HEK293 (cell line): ENCODE measurements at regions not wholly inside any gene's neighbourhood (a gene's known extent, or its start where the extent isn't known, plus 50 kb on each side); places are given as distances from the start of the nearest gene placed in this dataset.

Experiments used
- SCRT2 ChIP-seq: fragments of 450-650 bp; formaldehyde crosslinking; IDR thresholded peaks from 2 replicates; pipeline ENCODE4 v1.5.1; 2016; ENCODE audit warnings: missing biosample characterization, missing genetic modification characterization
- TF ChIP-seq, protein P1 (sequence below): fragments of 450-650 bp; formaldehyde crosslinking; IDR thresholded peaks from 2 replicates; pipeline ENCODE4 v1.5.1; 2016; ENCODE audit warnings: missing biosample characterization, missing genetic modification characterization
- TF ChIP-seq, protein P2 (sequence below): fragments of 450-650 bp; formaldehyde crosslinking; IDR thresholded peaks from 2 replicates; pipeline ENCODE4 v1.5.1; 2016; ENCODE audit warnings: missing biosample characterization, missing genetic modification characterization
- TF ChIP-seq, protein P3 (sequence below): fragments of 450-650 bp; formaldehyde crosslinking; conservative IDR thresholded peaks from 2 replicates; pipeline ENCODE4 v1.5.1; 2016; ENCODE audit warnings: low read depth, missing biosample characterization, missing genetic modification characterization

GRCh38 chr6:138000941-138001340 lies 106.3 kb downstream of the PERP start:
- TF ChIP-seq, protein P1, sequence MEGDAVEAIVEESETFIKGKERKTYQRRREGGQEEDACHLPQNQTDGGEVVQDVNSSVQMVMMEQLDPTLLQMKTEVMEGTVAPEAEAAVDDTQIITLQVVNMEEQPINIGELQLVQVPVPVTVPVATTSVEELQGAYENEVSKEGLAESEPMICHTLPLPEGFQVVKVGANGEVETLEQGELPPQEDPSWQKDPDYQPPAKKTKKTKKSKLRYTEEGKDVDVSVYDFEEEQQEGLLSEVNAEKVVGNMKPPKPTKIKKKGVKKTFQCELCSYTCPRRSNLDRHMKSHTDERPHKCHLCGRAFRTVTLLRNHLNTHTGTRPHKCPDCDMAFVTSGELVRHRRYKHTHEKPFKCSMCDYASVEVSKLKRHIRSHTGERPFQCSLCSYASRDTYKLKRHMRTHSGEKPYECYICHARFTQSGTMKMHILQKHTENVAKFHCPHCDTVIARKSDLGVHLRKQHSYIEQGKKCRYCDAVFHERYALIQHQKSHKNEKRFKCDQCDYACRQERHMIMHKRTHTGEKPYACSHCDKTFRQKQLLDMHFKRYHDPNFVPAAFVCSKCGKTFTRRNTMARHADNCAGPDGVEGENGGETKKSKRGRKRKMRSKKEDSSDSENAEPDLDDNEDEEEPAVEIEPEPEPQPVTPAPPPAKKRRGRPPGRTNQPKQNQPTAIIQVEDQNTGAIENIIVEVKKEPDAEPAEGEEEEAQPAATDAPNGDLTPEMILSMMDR (tag by site-specific recombination), result no peak
- TF ChIP-seq, protein P2, sequence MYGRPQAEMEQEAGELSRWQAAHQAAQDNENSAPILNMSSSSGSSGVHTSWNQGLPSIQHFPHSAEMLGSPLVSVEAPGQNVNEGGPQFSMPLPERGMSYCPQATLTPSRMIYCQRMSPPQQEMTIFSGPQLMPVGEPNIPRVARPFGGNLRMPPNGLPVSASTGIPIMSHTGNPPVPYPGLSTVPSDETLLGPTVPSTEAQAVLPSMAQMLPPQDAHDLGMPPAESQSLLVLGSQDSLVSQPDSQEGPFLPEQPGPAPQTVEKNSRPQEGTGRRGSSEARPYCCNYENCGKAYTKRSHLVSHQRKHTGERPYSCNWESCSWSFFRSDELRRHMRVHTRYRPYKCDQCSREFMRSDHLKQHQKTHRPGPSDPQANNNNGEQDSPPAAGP (tag by site-specific recombination), result no peak
- TF ChIP-seq, protein P3, sequence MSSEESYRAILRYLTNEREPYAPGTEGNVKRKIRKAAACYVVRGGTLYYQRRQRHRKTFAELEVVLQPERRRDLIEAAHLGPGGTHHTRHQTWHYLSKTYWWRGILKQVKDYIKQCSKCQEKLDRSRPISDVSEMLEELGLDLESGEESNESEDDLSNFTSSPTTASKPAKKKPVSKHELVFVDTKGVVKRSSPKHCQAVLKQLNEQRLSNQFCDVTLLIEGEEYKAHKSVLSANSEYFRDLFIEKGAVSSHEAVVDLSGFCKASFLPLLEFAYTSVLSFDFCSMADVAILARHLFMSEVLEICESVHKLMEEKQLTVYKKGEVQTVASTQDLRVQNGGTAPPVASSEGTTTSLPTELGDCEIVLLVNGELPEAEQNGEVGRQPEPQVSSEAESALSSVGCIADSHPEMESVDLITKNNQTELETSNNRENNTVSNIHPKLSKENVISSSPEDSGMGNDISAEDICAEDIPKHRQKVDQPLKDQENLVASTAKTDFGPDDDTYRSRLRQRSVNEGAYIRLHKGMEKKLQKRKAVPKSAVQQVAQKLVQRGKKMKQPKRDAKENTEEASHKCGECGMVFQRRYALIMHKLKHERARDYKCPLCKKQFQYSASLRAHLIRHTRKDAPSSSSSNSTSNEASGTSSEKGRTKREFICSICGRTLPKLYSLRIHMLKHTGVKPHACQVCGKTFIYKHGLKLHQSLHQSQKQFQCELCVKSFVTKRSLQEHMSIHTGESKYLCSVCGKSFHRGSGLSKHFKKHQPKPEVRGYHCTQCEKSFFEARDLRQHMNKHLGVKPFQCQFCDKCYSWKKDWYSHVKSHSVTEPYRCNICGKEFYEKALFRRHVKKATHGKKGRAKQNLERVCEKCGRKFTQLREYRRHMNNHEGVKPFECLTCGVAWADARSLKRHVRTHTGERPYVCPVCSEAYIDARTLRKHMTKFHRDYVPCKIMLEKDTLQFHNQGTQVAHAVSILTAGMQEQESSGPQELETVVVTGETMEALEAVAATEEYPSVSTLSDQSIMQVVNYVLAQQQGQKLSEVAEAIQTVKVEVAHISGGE, result no peak
- TF ChIP-seq SCRT2 (tag by site-specific recombination), result no peak
